GM23248 (cell line): ENCODE measurements at regions not wholly inside any gene's neighbourhood (a gene's known extent, or its start where the extent isn't known, plus 50 kb on each side); places are given as distances from the start of the nearest gene placed in this dataset.

Source experiments
- DNase-seq: peaks from one replicate; pipeline ENCODE4 v3.0.0-alpha.2; 2015
- H2AFZ ChIP-seq: fragments of 200-600 bp; sonication (generic); 2 replicates; pipeline ENCODE4 v1.6.1; 2016; ENCODE audit warnings: antibody characterized with exemption
- H3F3A ChIP-seq: fragments of 200-600 bp; sonication (generic); 2 replicates; pipeline ENCODE4 v1.6.1; 2016; ENCODE audit warnings: mild to moderate bottlenecking, antibody characterized with exemption, mixed run types; ENCODE audit not compliant: insufficient read depth
- H3K27ac ChIP-seq: fragments of 200-600 bp; sonication (generic); 2 replicates; pipeline ENCODE4 v1.5.1; 2016; ENCODE audit warnings: mild to moderate bottlenecking
- H3K27me3 ChIP-seq: fragments of 200-600 bp; sonication (generic); replicated peaks from 2 replicates; pipeline ENCODE4 v1.6.1; 2016; ENCODE audit warnings: mild to moderate bottlenecking; ENCODE audit not compliant: insufficient read depth
- H3K36me3 ChIP-seq: fragments of 200-600 bp; sonication (generic); 2 replicates; pipeline ENCODE4 v1.6.1; 2016; ENCODE audit warnings: low read depth, mild to moderate bottlenecking
- H3K4me1 ChIP-seq: fragments of 200-600 bp; sonication (generic); 2 replicates; pipeline ENCODE4 v1.6.1; 2016; ENCODE audit warnings: mild to moderate bottlenecking; ENCODE audit not compliant: insufficient read depth
- H3K4me2 ChIP-seq: fragments of 200-600 bp; sonication (generic); one replicate; pipeline ENCODE4 v1.6.1; 2016; ENCODE audit warnings: mild to moderate bottlenecking; ENCODE audit not compliant: unreplicated experiment
- H3K4me3 ChIP-seq: fragments of 200-600 bp; sonication (generic); 2 replicates; pipeline ENCODE4 v1.5.1; 2016; ENCODE audit warnings: mild to moderate bottlenecking
- H3K79me2 ChIP-seq: fragments of 200-600 bp; sonication (generic); 2 replicates; pipeline ENCODE4 v1.6.1; 2016; ENCODE audit warnings: mild to moderate bottlenecking; ENCODE audit not compliant: insufficient read depth
- H3K9ac ChIP-seq: fragments of 200-600 bp; sonication (generic); 2 replicates; pipeline ENCODE4 v1.6.1; 2016; ENCODE audit warnings: mild to moderate bottlenecking
- H3K9me2 ChIP-seq: fragments of 200-600 bp; sonication (generic); 2 replicates; pipeline ENCODE4 v1.6.1; 2016; ENCODE audit warnings: mixed run types, mild to moderate bottlenecking, moderate library complexity; ENCODE audit not compliant: insufficient read depth
- H3K9me3 ChIP-seq: fragments of 200-600 bp; sonication (generic); one replicate; pipeline ENCODE4 v1.6.1; 2017; ENCODE audit warnings: low read depth
- H4K20me1 ChIP-seq: fragments of 200-600 bp; sonication (generic); 2 replicates; pipeline ENCODE4 v1.6.0; 2016; ENCODE audit not compliant: insufficient read depth
- EZH2 ChIP-seq: fragments of 200-600 bp; sonication (generic); IDR thresholded peaks from 2 replicates; pipeline ENCODE4 v1.6.1; 2018; ENCODE audit warnings: antibody characterized with exemption, mild to moderate bottlenecking; ENCODE audit not compliant: insufficient read depth, poor library complexity, severe bottlenecking
- EZH2phosphoT487 ChIP-seq: fragments of 200-600 bp; sonication (generic); IDR thresholded peaks from 2 replicates; pipeline ENCODE4 v1.6.1; 2018; ENCODE audit warnings: antibody characterized with exemption, moderate library complexity, mild to moderate bottlenecking, low read depth; ENCODE audit not compliant: insufficient read depth
- WGBS, 2 experiments: methylation state at CpG; one replicate each; pipeline ENCODE4 v1.1.6; 2015 to 2017; ENCODE audit warnings: low lambda C conversion rate in 2 of 2, low coverage in 1 of 2; ENCODE audit errors: missing lambda C conversion rate in 2 of 2; 5-methylcytosine and 5-hydroxymethylcytosine counted together
- in situ Hi-C: fragments of 300-500 bp; cut with MboI; formaldehyde crosslinking; loops from 2 replicates; pipeline ENCODE4 v1.15.0; 2020

- H3K27me3 ChIP-seq: no peaks in the 10 kb centered on the region
- in situ Hi-C loops: no loop called here
- no peaks in the 10 kb centered on the region for H3K36me3 ChIP-seq
- no peak overlapping the region for H3K27ac ChIP-seq
- TF ChIP-seq EZH2phosphoT487 (no peak), EZH2 (no peak)
- H3K79me2 ChIP-seq: no peaks in the 10 kb centered on the region
- no peak overlapping the region for H3K4me2 ChIP-seq
- no peaks in the 10 kb centered on the region for H4K20me1 ChIP-seq
- no peaks in the 10 kb centered on the region for H3F3A ChIP-seq
- no peak overlapping the region for H3K9ac ChIP-seq
- H3K9me2 ChIP-seq: no peaks in the 10 kb centered on the region
- DNase-seq: no peak
- H3K9me3 ChIP-seq: peaks cover 10% of the 10 kb centered on the region
- H3K4me3 ChIP-seq: no peak overlapping the region
- no peak overlapping the region for H2AFZ ChIP-seq
- no peaks in the 10 kb centered on the region for H3K4me1 ChIP-seq
Measured at GRCh38 chr13:22561581-22561980, 619.2 kb upstream of the SGCG start.

GRCh38 chr13:22562116-22562515, 618.7 kb upstream of the SGCG start:
- H3K4me1 ChIP-seq: no peaks in the 10 kb centered on the region
- H3K36me3 ChIP-seq: no peaks in the 10 kb centered on the region
- H3K27me3 ChIP-seq: no peaks in the 10 kb centered on the region
- no peak overlapping the region for H3K4me2 ChIP-seq
- WGBS, 2 experiments: 0% methylated on average over 1 of the region's 1 CpG
- H3K4me3 ChIP-seq: no peak overlapping the region
- H3K9me2 ChIP-seq: no peaks in the 10 kb centered on the region
- no peak for DNase-seq
- in situ Hi-C loops: no loop called here
- H4K20me1 ChIP-seq: no peaks in the 10 kb centered on the region
- peaks cover 10% of the 10 kb centered on the region for H3K9me3 ChIP-seq
- no peaks in the 10 kb centered on the region for H3F3A ChIP-seq
- no peak overlapping the region for H3K9ac ChIP-seq
- no peak overlapping the region for H2AFZ ChIP-seq
- TF ChIP-seq EZH2phosphoT487 (no peak), EZH2 (no peak)
- no peaks in the 10 kb centered on the region for H3K79me2 ChIP-seq
- H3K27ac ChIP-seq: no peak overlapping the region

- Histone ChIP-seq H3K27me3 (no peaks in the 10 kb centered on the region), H3K36me3 (no peaks in the 10 kb centered on the region), H3K9ac (no peak overlapping the region), H4K20me1 (no peaks in the 10 kb centered on the region), H3K4me3 (no peak overlapping the region), H3F3A (no peaks in the 10 kb centered on the region), H3K4me2 (no peak overlapping the region), H3K27ac (no peak overlapping the region), H3K9me2 (no peaks in the 10 kb centered on the region), H3K79me2 (no peaks in the 10 kb centered on the region), H2AFZ (no peak overlapping the region), H3K4me1 (no peaks in the 10 kb centered on the region), H3K9me3 (peaks cover 10% of the 10 kb centered on the region)
- in situ Hi-C loops: no loop called here
- TF ChIP-seq EZH2phosphoT487 (no peak), EZH2 (no peak)
- DNase-seq: no peak
Measured at GRCh38 chr13:22563272-22563671, 617.5 kb upstream of the SGCG start.

GRCh38 chr13:22569811-22570210, 611.0 kb upstream of the SGCG start:
- no peaks in the 10 kb centered on the region for H3K9me2 ChIP-seq
- H4K20me1 ChIP-seq: no peaks in the 10 kb centered on the region
- H3K9me3 ChIP-seq: no peaks in the 10 kb centered on the region
- no peaks in the 10 kb centered on the region for H3K27me3 ChIP-seq
- H3K27ac ChIP-seq: no peak overlapping the region
- no peaks in the 10 kb centered on the region for H3F3A ChIP-seq
- H3K4me3 ChIP-seq: no peak overlapping the region
- H3K36me3 ChIP-seq: no peaks in the 10 kb centered on the region
- H3K4me1 ChIP-seq: no peaks in the 10 kb centered on the region
- no peaks in the 10 kb centered on the region for H3K79me2 ChIP-seq
- H2AFZ ChIP-seq: no peak overlapping the region
- no peak for DNase-seq
- H3K4me2 ChIP-seq: no peak overlapping the region
- no peak overlapping the region for H3K9ac ChIP-seq
- in situ Hi-C loops: no loop called here
- 23 to 33% methylated on average over 2 of the region's 2 CpGs for WGBS, 2 experiments
- TF ChIP-seq EZH2: no peak
- TF ChIP-seq EZH2phosphoT487: no peak

GRCh38 chr13:22589880-22590279, 590.9 kb upstream of the SGCG start:
- DNase-seq: no peak
- Histone ChIP-seq H3K27ac (no peak overlapping the region), H3F3A (no peaks in the 10 kb centered on the region), H3K9ac (no peak overlapping the region), H3K4me3 (no peak overlapping the region), H3K27me3 (no peaks in the 10 kb centered on the region), H3K36me3 (no peaks in the 10 kb centered on the region), H3K9me2 (no peaks in the 10 kb centered on the region), H3K9me3 (no peaks in the 10 kb centered on the region), H3K4me1 (no peaks in the 10 kb centered on the region), H4K20me1 (no peaks in the 10 kb centered on the region), H3K79me2 (no peaks in the 10 kb centered on the region), H3K4me2 (no peak overlapping the region), H2AFZ (no peak overlapping the region)
- in situ Hi-C loops: no loop called here
- 47 to 51% methylated on average over 4 of the region's 4 CpGs for WGBS, 2 experiments
- no peak for TF ChIP-seq EZH2phosphoT487
- no peak for TF ChIP-seq EZH2
